Middle frontal gyrus (tissue), 1 donor: ENCODE measurements at regions not wholly inside any gene's neighbourhood (a gene's known extent, or its start where the extent isn't known, plus 50 kb on each side); places are given as distances from the start of the nearest gene placed in this dataset.

Experiments used
- DNase-seq: peaks from one replicate; pipeline ENCODE4 v3.0.0-alpha.2; 2015; ENCODE audit warnings: low spot score; ENCODE audit errors: extremely low spot score

DNA sequence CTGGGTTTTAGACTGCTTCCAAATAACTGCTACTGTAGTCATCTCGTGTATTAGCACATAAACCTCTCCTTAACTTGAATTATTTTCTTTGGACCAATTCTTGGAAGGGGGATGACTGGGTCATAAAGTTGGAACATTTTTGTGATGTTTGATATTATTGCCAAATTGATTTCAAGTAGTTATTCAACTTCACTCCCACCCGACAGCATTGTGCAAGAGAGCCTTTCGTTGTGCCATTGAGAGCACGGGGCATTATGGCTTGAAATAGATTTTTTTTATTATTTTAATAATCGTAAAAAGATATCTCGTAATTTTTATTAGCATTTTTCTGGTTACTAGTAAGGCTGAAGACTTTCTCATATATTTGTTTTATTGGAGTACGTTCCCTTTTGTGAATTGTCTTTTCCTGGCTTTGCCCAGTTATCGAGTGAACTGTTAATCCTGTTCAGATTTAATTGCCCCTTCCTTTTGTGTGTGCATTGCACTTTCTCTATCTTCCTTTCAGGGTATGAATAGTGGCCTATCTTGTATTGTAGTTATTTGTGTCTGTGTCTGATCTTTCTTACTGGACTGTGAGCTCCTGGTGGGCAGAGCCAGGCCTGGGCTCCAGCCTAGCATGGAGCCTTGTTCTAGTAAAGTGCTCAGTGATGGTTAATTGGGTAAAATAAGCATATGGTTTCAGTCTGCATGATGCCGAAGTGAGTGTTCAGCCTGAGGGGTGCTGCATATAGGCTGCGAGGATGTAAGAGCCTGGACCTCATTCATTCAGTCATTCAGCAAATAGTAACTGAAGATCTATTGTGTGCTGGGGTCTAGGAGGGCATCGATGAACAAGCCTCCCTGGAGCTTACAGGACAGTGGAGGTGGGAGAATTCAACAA is 93.5 kb upstream of the SHB start:
- no peak for DNase-seq

GRCh38 chr9:38160613-38161215 is 91.7 kb upstream of the SHB start:
- no peak for DNase-seq

DNA sequence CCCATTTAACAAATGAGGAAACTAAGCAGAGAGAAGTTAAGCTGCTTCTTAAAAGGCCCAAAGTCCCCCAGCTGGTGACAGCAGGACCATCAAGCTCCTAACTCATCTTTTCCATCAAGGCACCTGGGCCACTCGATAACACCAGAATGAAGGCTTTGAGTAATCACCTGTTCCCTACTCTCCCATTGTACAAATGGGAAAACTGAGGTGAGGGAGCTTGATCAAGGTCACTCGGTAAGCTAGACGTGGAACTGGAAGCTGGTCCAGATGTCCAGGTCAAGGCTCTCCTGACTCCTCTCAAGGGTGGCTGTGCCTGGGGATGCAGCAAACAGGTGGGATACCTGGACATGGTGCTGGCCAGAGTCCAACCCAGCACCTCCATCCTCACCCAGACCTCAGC is 90.6 kb upstream of the SHB start:
- no peak for DNase-seq

- no peak for DNase-seq
Observed at GRCh38 chr9:38158628-38159027, 89.6 kb upstream of the SHB start.

DNA sequence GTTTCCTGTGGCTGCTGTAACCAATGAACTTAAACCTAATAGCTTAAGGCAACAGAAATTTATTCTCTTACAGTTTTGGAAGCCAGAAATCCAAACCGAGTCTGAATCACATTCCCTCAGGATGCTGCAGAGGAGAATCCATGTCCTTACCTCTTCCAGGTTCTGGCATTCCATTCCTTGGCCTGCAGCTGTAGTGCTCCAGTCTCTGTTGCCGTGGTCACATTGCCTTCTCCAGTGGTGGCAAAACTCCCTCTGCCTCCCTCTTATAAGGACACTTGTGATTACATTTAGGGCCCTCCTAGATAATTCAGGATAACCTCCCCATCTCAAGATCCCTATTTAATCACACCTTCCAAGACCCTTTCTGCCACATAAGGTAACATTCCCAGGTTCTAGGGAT is 88.7 kb upstream of the SHB start:
- DNase-seq: no peak

DNA sequence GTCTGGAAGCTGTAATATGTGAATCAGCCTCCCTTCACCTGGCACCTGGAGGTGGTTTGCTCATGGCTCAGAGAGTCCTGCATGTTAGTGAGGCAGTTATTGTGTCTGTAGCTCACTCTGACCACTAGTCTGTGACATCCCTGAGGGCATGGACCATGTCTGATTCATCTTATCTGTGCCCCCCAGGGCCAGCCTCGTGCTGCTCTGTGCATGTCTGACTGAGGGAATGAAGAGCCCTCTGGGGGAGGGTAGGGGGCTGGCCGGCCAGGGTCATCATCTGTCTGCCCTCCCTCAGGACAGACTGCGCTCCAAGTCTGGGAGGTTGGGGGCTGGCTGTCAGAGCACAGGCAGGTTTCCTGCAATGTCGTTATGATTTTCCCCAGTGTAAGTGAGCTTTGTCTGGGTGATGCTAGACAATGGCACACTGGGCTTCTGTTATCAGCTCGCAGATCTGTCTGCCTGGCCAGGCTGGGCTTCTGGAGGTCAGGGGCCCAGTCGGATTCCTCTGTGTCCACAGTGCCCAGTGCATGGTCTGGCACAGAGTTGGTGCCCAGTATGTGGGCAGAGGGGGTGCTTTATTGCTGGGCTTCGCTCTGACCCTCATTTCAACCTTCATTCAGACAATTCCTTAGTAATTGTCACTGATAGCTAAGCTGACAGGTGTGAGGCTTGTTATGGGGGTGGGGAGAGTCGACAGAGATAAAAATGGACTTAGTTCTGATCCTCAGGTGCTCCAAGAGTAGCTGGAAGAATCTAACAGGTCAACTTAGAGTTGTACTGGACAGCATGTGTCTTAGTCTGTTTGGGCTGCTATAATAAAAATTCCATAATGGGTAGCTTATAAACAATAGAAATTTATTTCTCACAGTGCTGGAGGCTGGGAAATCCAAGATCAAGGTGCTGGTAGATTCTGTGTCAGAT is 85.7 kb upstream of the SHB start:
- no peak for DNase-seq

- DNase-seq: no peak
Observed at GRCh38 chr9:38153910-38154291, 84.9 kb upstream of the SHB start.

DNA sequence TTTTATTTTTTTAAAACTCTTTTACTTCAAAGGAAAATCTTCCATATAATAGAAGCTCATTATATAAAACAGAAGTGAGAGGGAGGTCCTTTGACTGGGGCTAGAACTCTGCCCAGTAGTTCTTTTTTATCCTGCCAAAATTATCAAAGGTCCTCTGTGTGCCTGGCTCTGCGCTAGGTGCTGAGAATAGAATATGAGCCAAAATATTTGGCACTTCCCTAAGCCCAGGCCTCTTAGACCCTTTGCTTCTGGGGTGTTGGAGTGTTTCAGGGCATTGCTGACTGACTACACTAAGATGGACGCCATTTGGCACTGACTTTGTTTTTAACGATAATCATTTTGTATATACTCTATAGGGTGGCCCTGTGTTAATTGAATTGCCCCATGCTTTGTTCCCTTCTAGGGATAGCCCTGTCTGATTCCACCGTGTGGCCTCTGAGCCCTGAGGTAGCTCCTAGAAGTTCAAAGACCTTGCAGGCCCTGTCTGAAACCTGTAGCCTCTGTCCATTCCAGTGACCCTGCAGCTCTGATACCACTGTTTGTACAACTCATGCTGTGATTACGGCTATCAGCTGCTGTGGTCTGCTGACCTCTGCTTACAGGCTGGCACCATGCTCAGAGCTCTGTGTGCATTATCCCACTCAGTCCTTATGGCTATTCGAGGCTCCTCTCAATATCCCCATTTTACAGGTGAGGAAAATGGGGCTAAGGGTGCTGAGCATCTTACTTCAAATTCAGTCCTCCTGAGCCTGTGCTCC is 84.3 kb upstream of the SHB start:
- no peak for DNase-seq

DNA sequence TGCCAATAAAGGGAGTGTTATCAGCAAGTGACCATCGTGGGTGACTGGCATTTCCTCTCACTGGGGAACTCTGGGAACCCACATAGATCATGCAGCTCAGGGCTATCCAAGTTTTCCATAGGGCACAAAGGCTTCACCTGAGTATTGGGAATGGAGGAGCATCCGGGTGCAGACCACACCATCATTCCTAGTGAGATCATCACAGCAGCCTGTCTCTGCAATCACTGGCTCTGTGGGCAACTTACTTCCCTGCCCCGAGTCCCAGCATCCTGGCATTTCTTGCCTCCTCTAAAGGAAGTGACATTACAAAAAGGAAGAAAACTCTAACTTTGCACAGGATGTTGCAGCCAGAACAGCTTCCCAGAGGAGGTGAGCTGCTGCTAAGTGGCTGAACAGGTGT is 80.6 kb upstream of the SHB start:
- DNase-seq: no peak

GRCh38 chr9:38146844-38147243 is 77.8 kb upstream of the SHB start:
- no peak for DNase-seq

GRCh38 chr9:38145526-38146053 is 76.6 kb upstream of the SHB start:
- DNase-seq: no peak

DNA sequence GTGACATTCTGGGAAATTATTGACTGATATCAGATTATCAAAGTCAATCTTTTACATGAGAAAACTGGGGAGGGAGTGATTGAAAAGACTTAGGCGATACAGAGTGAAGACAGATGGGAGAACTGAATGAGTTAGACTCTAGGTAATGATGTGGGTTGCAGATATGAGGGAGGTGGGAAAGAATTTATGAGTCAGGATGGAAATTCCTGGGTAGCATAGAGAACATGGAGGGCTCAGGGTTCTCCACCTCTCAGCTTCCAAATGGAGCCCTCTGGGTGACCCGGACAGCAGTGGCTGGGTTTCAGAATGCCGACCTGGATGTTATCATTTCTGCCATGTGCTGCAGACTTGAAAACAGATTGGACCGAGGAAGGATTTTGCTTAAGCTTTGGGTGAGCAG is 75.4 kb upstream of the SHB start:
- DNase-seq: no peak

DNA sequence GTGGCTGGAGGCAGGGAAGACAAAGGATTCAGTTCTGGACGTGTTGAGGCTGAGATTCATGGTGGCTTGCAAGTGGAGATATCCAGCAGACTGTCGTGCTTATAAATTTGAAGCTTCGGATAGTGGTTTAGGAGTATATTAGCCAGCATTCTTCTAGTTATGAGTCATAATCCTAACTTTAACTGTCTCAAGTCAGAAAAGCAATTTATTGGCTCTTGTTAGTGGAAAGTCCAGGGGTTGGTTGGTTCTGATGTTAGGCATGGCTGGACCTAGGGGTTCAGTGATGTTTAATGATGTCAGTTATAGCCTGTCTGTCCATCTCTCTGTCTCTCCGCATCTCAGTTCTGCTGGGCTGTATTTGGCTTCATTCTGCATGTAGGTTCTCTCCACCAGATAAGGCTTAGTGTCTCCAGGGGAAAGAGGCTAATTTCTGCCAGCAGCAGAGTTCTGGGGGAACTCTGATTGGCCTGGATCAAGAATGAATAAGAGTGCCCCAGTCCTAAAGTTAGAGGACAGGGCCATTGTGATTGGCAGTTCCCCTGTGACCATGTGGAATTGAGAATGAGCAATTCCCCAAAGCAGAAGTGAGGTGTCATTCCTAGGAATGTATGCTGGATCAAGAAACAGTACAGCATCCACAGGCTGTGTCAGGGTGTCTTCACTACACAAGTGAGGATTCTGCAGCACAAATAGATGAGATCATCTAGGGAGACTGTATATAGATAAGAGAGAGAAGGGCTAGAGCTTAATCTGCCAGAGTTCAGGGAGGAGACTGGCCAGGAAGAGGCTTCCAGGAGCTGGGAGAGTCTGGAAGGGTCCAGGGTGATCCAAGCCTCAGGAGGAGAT is 72.9 kb upstream of the SHB start:
- DNase-seq: no peak

DNA sequence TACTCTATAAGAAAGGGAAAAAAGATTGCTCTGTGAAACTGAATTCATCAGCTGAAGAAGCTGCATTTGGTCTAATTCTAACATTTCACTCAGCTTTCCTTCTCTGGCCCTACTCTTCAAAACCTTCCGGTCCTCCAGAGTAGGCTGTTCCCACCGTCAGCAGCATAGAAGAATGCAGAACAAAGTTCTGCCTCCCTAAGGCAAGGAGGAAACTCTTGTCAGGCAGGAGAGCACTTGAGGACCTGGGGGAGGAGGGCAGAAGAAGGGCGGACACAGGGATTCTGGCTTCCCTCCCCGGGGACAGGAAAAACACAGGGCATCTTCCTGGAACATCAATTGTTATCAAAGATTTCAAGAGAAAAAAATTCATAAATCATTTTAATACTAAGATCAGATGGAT is 69.2 kb upstream of the SHB start:
- DNase-seq: no peak

GRCh38 chr9:38137342-38137741 is 68.3 kb upstream of the SHB start:
- DNase-seq: no peak

- no peak for DNase-seq
Observed at GRCh38 chr9:38136386-38136785, 67.4 kb upstream of the SHB start.

- no peak for DNase-seq
Observed at GRCh38 chr9:38134611-38135237, 65.7 kb upstream of the SHB start.

DNA sequence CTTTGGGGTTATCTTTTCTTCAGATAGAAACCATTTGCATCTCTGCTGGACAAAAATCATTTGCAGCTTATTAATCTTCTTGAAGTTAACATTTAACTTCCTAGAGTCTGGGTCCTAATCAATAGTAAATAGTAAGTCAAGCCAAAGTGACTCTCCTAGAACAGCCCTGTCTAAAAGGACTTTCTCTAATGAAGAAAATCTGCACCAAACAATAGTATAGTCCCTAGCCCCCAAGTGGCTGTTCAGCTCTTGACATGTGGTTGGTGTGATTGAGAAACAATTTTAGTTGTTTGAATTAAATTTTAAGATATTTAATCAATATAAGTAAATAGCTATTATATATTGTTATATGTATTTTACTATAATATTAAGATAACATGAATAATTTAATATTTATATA is 64.6 kb upstream of the SHB start:
- DNase-seq: no peak

- DNase-seq: no peak
Observed at GRCh38 chr9:38132956-38133355, 63.9 kb upstream of the SHB start.

DNA sequence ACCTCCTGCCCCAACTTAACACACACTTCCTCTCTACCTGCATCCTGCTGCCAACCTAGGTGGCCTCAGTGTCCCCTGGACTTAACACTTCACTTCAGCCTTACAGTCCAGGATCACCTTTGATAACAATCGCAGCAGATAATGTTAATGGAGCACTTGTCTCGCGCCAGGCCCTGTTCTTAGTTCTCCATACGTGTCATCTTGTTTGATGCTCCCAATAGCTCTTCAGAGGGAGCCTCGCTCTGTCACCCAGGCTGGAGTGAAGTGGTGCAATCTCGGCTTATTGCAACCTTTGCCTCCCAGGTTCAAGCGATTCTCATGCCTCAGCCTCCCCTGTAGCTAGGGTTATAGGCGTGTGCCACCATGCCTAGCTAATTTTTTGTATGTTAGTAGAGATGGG is 62.7 kb upstream of the SHB start:
- DNase-seq: no peak
